ENCODE measurements at regions not wholly inside any gene's neighbourhood (a gene's known extent, or its start where the extent isn't known, plus 50 kb on each side); places are given as distances from the start of the nearest gene placed in this dataset.

DNA sequence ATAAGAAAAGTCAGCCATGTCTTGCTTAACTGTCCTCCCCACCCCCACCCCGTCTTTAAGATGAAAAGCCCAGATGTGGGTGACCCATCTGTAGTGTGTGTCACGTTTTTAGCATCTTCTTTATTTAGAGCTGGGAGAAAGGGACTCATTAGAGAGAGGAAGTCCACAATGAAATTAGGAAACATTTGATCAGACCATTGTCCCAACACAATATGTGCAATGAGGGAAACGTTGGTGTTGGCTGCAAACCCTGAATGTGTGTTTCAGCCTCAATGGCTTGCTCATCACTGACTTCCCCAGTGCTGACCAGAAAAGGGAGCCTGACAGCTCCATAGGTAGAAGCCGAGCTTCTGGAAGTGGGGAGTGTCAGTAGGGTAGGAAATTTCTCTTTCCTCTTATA is 475.7 kb downstream of the CD83 start (continued):
- TF ChIP-seq TCF7L2 (IDR thresholded peaks at IDR 0.05; ENCODE audit: borderline replicate concordance, low read depth, low read length) (no peak), ZNF549 (tag by site-specific recombination; IDR thresholded peaks at IDR 0.05) (no peak)
- TF ChIP-seq, protein P1, sequence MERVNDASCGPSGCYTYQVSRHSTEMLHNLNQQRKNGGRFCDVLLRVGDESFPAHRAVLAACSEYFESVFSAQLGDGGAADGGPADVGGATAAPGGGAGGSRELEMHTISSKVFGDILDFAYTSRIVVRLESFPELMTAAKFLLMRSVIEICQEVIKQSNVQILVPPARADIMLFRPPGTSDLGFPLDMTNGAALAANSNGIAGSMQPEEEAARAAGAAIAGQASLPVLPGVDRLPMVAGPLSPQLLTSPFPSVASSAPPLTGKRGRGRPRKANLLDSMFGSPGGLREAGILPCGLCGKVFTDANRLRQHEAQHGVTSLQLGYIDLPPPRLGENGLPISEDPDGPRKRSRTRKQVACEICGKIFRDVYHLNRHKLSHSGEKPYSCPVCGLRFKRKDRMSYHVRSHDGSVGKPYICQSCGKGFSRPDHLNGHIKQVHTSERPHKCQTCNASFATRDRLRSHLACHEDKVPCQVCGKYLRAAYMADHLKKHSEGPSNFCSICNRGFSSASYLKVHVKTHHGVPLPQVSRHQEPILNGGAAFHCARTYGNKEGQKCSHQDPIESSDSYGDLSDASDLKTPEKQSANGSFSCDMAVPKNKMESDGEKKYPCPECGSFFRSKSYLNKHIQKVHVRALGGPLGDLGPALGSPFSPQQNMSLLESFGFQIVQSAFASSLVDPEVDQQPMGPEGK (tag by site-specific recombination; IDR thresholded peaks at IDR 0.05): no peak

DNA sequence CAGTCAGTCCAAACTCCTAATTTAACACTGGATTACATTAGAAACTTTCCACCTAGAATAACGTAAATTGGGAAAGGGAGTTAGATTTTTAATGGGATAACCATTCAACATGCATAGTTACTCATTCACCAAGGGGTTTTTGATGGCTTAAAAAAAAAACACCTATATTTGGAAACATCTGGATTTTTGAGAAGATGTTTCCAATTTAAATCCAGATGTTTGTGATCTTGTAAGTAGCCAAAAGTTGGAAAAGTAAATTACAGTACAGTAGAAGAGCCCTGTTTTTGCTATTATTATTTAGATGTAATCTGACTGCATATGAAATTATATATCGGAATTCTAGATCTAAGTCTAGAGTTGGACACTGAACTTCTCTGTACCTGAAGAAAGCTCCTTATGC is 478.2 kb downstream of the CD83 start:
- Histone ChIP-seq H3K4me3 (ENCODE audit: low read depth, low read length) (no peak overlapping the region), H3K27ac (ENCODE audit: extremely low read depth, low read depth, low read length) (no peak overlapping the region), H3K9me3 (ENCODE audit: control insufficient read depth, insufficient read depth, low read depth, low read length) (no peaks in the 10 kb centered on the region), H3K36me3 (ENCODE audit: control insufficient read depth in 2 of 2, insufficient read depth in 1 of 2, low read length in 2 of 2) (no peaks in the 10 kb centered on the region), H3K4me1 (ENCODE audit: control insufficient read depth, insufficient read depth, low read length) (no peaks in the 10 kb centered on the region)
- TF ChIP-seq ZNF707 (tag by site-specific recombination; IDR thresholded peaks at IDR 0.05) (no peak), ZNF529 (tag by site-specific recombination; IDR thresholded peaks at IDR 0.05; ENCODE audit: insufficient replicate concordance) (no peak), ZBTB8A (tag by site-specific recombination; IDR thresholded peaks at IDR 0.05) (no peak), ZBTB17 (tag by site-specific recombination; IDR thresholded peaks at IDR 0.05) (no peak), ZNF155 (tag by site-specific recombination; IDR thresholded peaks at IDR 0.05) (no peak)
- TF ChIP-seq, protein P2, sequence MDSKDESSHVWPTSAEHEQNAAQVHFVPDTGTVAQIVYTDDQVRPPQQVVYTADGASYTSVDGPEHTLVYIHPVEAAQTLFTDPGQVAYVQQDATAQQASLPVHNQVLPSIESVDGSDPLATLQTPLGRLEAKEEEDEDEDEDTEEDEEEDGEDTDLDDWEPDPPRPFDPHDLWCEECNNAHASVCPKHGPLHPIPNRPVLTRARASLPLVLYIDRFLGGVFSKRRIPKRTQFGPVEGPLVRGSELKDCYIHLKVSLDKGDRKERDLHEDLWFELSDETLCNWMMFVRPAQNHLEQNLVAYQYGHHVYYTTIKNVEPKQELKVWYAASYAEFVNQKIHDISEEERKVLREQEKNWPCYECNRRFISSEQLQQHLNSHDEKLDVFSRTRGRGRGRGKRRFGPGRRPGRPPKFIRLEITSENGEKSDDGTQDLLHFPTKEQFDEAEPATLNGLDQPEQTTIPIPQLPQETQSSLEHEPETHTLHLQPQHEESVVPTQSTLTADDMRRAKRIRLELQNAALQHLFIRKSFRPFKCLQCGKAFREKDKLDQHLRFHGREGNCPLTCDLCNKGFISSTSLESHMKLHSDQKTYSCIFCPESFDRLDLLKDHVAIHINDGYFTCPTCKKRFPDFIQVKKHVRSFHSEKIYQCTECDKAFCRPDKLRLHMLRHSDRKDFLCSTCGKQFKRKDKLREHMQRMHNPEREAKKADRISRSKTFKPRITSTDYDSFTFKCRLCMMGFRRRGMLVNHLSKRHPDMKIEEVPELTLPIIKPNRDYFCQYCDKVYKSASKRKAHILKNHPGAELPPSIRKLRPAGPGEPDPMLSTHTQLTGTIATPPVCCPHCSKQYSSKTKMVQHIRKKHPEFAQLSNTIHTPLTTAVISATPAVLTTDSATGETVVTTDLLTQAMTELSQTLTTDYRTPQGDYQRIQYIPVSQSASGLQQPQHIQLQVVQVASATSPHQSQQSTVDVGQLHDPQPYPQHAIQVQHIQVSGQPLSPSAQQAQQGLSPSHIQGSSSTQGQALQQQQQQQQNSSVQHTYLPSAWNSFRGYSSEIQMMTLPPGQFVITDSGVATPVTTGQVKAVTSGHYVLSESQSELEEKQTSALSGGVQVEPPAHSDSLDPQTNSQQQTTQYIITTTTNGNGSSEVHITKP (tag by site-specific recombination; IDR thresholded peaks at IDR 0.05): no peak
- ChIA-PET POLR2A (no interaction called here), CTCF (interaction anchor here (0.6 kb wide), 1 partner anchor 279 kb away, joined by 3 read pairs; no protein-coding TSS in a partner anchor)

DNA sequence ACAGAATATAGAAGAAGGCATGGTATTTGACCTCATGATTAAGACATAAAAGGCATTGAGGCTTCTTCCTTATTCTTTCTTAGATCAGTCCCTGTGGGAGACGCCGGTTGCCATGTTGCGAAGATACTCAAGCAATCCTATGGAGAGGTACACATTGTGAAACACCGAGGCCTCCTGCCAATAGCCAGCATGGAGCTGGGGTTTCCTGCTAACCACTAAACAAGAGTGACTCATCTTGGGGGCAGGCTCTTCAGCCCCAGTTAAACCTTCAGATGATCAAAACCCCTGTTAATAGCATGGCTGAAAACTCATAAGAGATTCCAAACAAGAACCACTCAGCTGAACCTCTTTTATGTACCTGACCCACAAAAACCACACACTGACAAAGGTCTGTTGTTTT is 478.8 kb downstream of the CD83 start:
- Histone ChIP-seq H3K4me3 (ENCODE audit: low read depth, low read length) (no peak overlapping the region), H3K9me3 (ENCODE audit: control insufficient read depth, insufficient read depth, low read depth, low read length) (no peaks in the 10 kb centered on the region), H3K4me1 (ENCODE audit: control insufficient read depth, insufficient read depth, low read length) (peaks cover 4% of the 10 kb centered on the region; the same call in 1 of the 2 replicates), H3K27ac (ENCODE audit: extremely low read depth, low read depth, low read length) (no peak overlapping the region), H3K36me3 (ENCODE audit: control insufficient read depth in 2 of 2, insufficient read depth in 1 of 2, low read length in 2 of 2) (no peaks in the 10 kb centered on the region)
- CTCF ChIA-PET: no interaction called here
- POLR2A ChIA-PET: no interaction called here
- TF ChIP-seq SP7 (tag by site-specific recombination; IDR thresholded peaks at IDR 0.05): no peak
- TF ChIP-seq, protein P3, sequence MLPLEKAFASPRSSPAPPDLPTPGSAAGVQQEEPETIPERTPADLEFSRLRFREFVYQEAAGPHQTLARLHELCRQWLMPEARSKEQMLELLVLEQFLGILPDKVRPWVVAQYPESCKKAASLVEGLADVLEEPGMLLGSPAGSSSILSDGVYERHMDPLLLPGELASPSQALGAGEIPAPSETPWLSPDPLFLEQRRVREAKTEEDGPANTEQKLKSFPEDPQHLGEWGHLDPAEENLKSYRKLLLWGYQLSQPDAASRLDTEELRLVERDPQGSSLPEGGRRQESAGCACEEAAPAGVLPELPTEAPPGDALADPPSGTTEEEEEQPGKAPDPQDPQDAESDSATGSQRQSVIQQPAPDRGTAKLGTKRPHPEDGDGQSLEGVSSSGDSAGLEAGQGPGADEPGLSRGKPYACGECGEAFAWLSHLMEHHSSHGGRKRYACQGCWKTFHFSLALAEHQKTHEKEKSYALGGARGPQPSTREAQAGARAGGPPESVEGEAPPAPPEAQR (tag by site-specific recombination; IDR thresholded peaks at IDR 0.05): no peak
- TF ChIP-seq ZNF621 (tag by site-specific recombination; IDR thresholded peaks at IDR 0.05): no peak
- TF ChIP-seq SETDB1 (IDR thresholded peaks at IDR 0.05; ENCODE audit: insufficient read length, low read length): peak; percentile 44
- TF ChIP-seq ZIC2 (tag by site-specific recombination; IDR thresholded peaks at IDR 0.05): peak; percentile 63
